GM23338 (cell line): ENCODE measurements at regions not wholly inside any gene's neighbourhood (a gene's known extent, or its start where the extent isn't known, plus 50 kb on each side); places are given as distances from the start of the nearest gene placed in this dataset.

Experiments
- ATAC-seq: fragments of 200-7000 bp; cut with Tn5 transposase; 3 replicates; pipeline ENCODE4 v1.9.1; 2020
- DNase-seq: peaks from one replicate; pipeline ENCODE4 v3.0.0-alpha.2; 2015; ENCODE audit warnings: low spot score
- H2AFZ ChIP-seq: fragments of 200-600 bp; sonication (generic); 2 replicates; pipeline ENCODE4 v1.8.0; 2016; ENCODE audit warnings: antibody characterized with exemption, mild to moderate bottlenecking, moderate library complexity
- H3F3A ChIP-seq: fragments of 200-600 bp; sonication (generic); replicated peaks from 2 replicates; pipeline ENCODE4 v1.8.0; 2017; ENCODE audit warnings: antibody characterized with exemption, mixed run types, low read depth
- H3K27ac ChIP-seq: fragments of 200-600 bp; sonication (generic); 2 replicates; pipeline ENCODE4 v1.6.1; 2016; ENCODE audit warnings: low read depth
- H3K27me3 ChIP-seq: fragments of 200-600 bp; sonication (generic); 2 replicates; pipeline ENCODE4 v1.8.0; 2016; ENCODE audit warnings: mild to moderate bottlenecking, mixed run types, moderate library complexity; ENCODE audit not compliant: insufficient read depth
- H3K36me3 ChIP-seq: fragments of 200-600 bp; sonication (generic); 2 replicates; pipeline ENCODE4 v1.8.0; 2016; ENCODE audit warnings: mild to moderate bottlenecking; ENCODE audit not compliant: insufficient read depth
- H3K4me1 ChIP-seq: fragments of 200-600 bp; sonication (generic); 2 replicates; pipeline ENCODE4 v1.8.0; 2016; ENCODE audit warnings: mild to moderate bottlenecking, moderate library complexity; ENCODE audit not compliant: insufficient read depth
- H3K4me2 ChIP-seq: fragments of 200-600 bp; sonication (generic); 2 replicates; pipeline ENCODE4 v1.7.1; 2017; ENCODE audit warnings: mixed run types
- H3K4me3 ChIP-seq: fragments of 200-600 bp; sonication (generic); 2 replicates; pipeline ENCODE4 v1.6.1; 2016; ENCODE audit warnings: mixed run types
- H3K79me2 ChIP-seq: fragments of 200-600 bp; sonication (generic); replicated peaks from 2 replicates; pipeline ENCODE4 v1.8.0; 2017; ENCODE audit warnings: mild to moderate bottlenecking; ENCODE audit not compliant: insufficient read depth
- H3K9me2 ChIP-seq: fragments of 200-600 bp; sonication (generic); 2 replicates; pipeline ENCODE4 v1.8.0; 2017; ENCODE audit not compliant: insufficient read depth
- H4K20me1 ChIP-seq: fragments of 200-600 bp; sonication (generic); replicated peaks from 2 replicates; pipeline ENCODE4 v1.8.0; 2017; ENCODE audit warnings: mild to moderate bottlenecking; ENCODE audit not compliant: insufficient read depth
- H3K27ac Mint-ChIP-seq: 2 replicates; pipeline ENCODE4 v1.8.0; 2020; ENCODE audit warnings: inconsistent platforms, mild to moderate bottlenecking, moderate library complexity, mixed read lengths
- H3K27me3 Mint-ChIP-seq: 3 replicates; pipeline ENCODE4 v1.8.0; 2022; ENCODE audit warnings: low read depth, mild to moderate bottlenecking, moderate library complexity, mixed read lengths, inconsistent platforms; ENCODE audit not compliant: insufficient read depth, poor library complexity
- H3K36me3 Mint-ChIP-seq: 3 replicates; pipeline ENCODE4 v1.8.0; 2021; ENCODE audit warnings: low read depth, mild to moderate bottlenecking, inconsistent platforms, moderate library complexity, mixed read lengths
- H3K4me1 Mint-ChIP-seq: 3 replicates; pipeline ENCODE4 v1.8.0; 2020; ENCODE audit warnings: mild to moderate bottlenecking, inconsistent platforms, mixed read lengths
- H3K4me3 Mint-ChIP-seq: 3 replicates; pipeline ENCODE4 v1.8.0; 2021; ENCODE audit warnings: moderate library complexity, mild to moderate bottlenecking, inconsistent platforms, mixed read lengths
- H3K9me3 Mint-ChIP-seq: 3 replicates; pipeline ENCODE4 v1.8.0; 2020; ENCODE audit warnings: moderate library complexity, mild to moderate bottlenecking, inconsistent platforms, mixed read lengths
- CTCF ChIP-seq, 2 experiments: fragments of 200-600 bp in 1 of 2; sonication (generic) in 1 of 2; conservative IDR thresholded peaks; 2 replicates each; pipeline versions ENCODE4 v1.5.1 to v1.6.1; 2016 to 2017; ENCODE audit warnings: antibody characterized with exemption in 2 of 2, low read depth in 2 of 2, mild to moderate bottlenecking in 2 of 2, moderate library complexity in 1 of 2
- ZNF462 ChIP-seq: fragments of 250-450 bp; sonication (Bioruptor Pico); IDR thresholded peaks from 2 replicates; pipeline ENCODE4 v1.5.0; 2020; ENCODE audit warnings: mild to moderate bottlenecking, moderate library complexity

- peak overlapping the region; percentile 11; the same call in 1 of the 2 replicates for H2AFZ ChIP-seq
- peak; percentile 90 for ATAC-seq
Measured at GRCh38 chr4:179307297-179308136, 1865.3 kb upstream of the AGA start.

More at GRCh38 chr4:179307297-179308136, 1865.3 kb upstream of the AGA start:
- TF ChIP-seq CTCF (conservative IDR thresholded peaks at IDR 0.05; ENCODE audit: low read depth in 2 of 2) (peak; percentile 86 to 87), ZNF462 (no peak)
- no peak overlapping the region for H3K27ac Mint-ChIP-seq
- H3K27me3 ChIP-seq = no peaks in the 10 kb centered on the region
- no peaks in the 10 kb centered on the region for H3K79me2 ChIP-seq
- H3K4me3 ChIP-seq = no peak overlapping the region
- no peaks in the 10 kb centered on the region for H3K36me3 ChIP-seq
- H3K4me1 ChIP-seq = no peaks in the 10 kb centered on the region
- no peak overlapping the region for H3K4me2 ChIP-seq
- H3K27me3 Mint-ChIP-seq = no peaks in the 10 kb centered on the region
- H3K9me3 Mint-ChIP-seq = peaks cover 24% of the 10 kb centered on the region
- no peaks in the 10 kb centered on the region for H3F3A ChIP-seq
- no peak overlapping the region for H3K4me3 Mint-ChIP-seq
- H3K36me3 Mint-ChIP-seq = peaks cover 28% of the 10 kb centered on the region; the same call in 2 of the 3 replicates
- peaks cover 2% of the 10 kb centered on the region for H3K4me1 Mint-ChIP-seq
- H3K27ac ChIP-seq = no peak overlapping the region
- H4K20me1 ChIP-seq = no peaks in the 10 kb centered on the region
- H3K9me2 ChIP-seq = no peaks in the 10 kb centered on the region
- peak; percentile 83 for DNase-seq
